ENCODE measurements at regions not wholly inside any gene's neighbourhood (a gene's known extent, or its start where the extent isn't known, plus 50 kb on each side); places are given as distances from the start of the nearest gene placed in this dataset.

GRCh38 chr14:26896447-26896846 is 298.6 kb upstream of the NOVA1 start:
- ATAC-seq (ENCODE audit: insufficient number of reproducible peaks, low FRiP score, low read depth) = no peak
- TF ChIP-seq CTCF (IDR thresholded peaks at IDR 0.05) = no peak
- no peak overlapping the region for H3K27ac ChIP-seq
- no peaks in the 10 kb centered on the region for H3K36me3 ChIP-seq
- H3K4me3 ChIP-seq = no peak overlapping the region
- no peaks in the 10 kb centered on the region for H3K4me1 ChIP-seq (ENCODE audit: control insufficient read depth in 1 of 2, low read depth in 2 of 2)
- H3K9me3 ChIP-seq = no peaks in the 10 kb centered on the region
- no peak for DNase-seq (ENCODE audit: low spot score)
- no peaks in the 10 kb centered on the region for H3K27me3 ChIP-seq (replicated peaks; ENCODE audit: insufficient read depth)

- Histone ChIP-seq H3K9me3 (no peaks in the 10 kb centered on the region), H3K4me3 (no peak overlapping the region), H3K27ac (no peak overlapping the region), H3K36me3 (no peaks in the 10 kb centered on the region), H3K27me3 (replicated peaks; ENCODE audit: insufficient read depth) (no peaks in the 10 kb centered on the region), H3K4me1 (ENCODE audit: control insufficient read depth in 1 of 2, low read depth in 2 of 2) (no peaks in the 10 kb centered on the region)
- TF ChIP-seq CTCF (IDR thresholded peaks at IDR 0.05) = no peak
- ATAC-seq (ENCODE audit: insufficient number of reproducible peaks, low FRiP score, low read depth) (no peak), DNase-seq (ENCODE audit: low spot score) (no peak)
Measured at GRCh38 chr14:26897196-26897595, 299.4 kb upstream of the NOVA1 start.

GRCh38 chr14:26905229-26905628 is 307.4 kb upstream of the NOVA1 start:
- no peak for DNase-seq (ENCODE audit: low spot score)
- no peak overlapping the region for H3K4me3 ChIP-seq
- H3K4me1 ChIP-seq (ENCODE audit: control insufficient read depth in 1 of 2, low read depth in 2 of 2) = no peaks in the 10 kb centered on the region
- no peaks in the 10 kb centered on the region for H3K27me3 ChIP-seq (replicated peaks; ENCODE audit: insufficient read depth)
- no peak overlapping the region for H3K27ac ChIP-seq
- no peaks in the 10 kb centered on the region for H3K36me3 ChIP-seq
- H3K9me3 ChIP-seq = no peaks in the 10 kb centered on the region
- no peak for ATAC-seq (ENCODE audit: insufficient number of reproducible peaks, low FRiP score, low read depth)
- no peak for TF ChIP-seq CTCF (IDR thresholded peaks at IDR 0.05)

GRCh38 chr14:26913786-26914185 is 316.0 kb upstream of the NOVA1 start:
- no peak for TF ChIP-seq CTCF (IDR thresholded peaks at IDR 0.05)

GRCh38 chr14:26917086-26917485 is 319.3 kb upstream of the NOVA1 start:
- no peak for DNase-seq (ENCODE audit: low spot score)
- Histone ChIP-seq H3K36me3 (no peaks in the 10 kb centered on the region), H3K9me3 (no peaks in the 10 kb centered on the region), H3K27ac (no peak overlapping the region), H3K4me1 (ENCODE audit: control insufficient read depth in 1 of 2, low read depth in 2 of 2) (no peaks in the 10 kb centered on the region), H3K27me3 (replicated peaks; ENCODE audit: insufficient read depth) (no peaks in the 10 kb centered on the region), H3K4me3 (no peak overlapping the region)
- peak; percentile 15 for TF ChIP-seq CTCF (IDR thresholded peaks at IDR 0.05)
- ATAC-seq (ENCODE audit: insufficient number of reproducible peaks, low FRiP score, low read depth) = peak; percentile 18

More at GRCh38 chr14:26913786-26914185, 316.0 kb upstream of the NOVA1 start:
- H3K4me3 ChIP-seq = no peak overlapping the region
- H3K36me3 ChIP-seq = no peaks in the 10 kb centered on the region
- ATAC-seq (ENCODE audit: insufficient number of reproducible peaks, low FRiP score, low read depth) = no peak
- DNase-seq (ENCODE audit: low spot score) = no peak
- H3K27me3 ChIP-seq (replicated peaks; ENCODE audit: insufficient read depth) = no peaks in the 10 kb centered on the region
- H3K4me1 ChIP-seq (ENCODE audit: control insufficient read depth in 1 of 2, low read depth in 2 of 2) = no peaks in the 10 kb centered on the region
- H3K9me3 ChIP-seq = no peaks in the 10 kb centered on the region
- no peak overlapping the region for H3K27ac ChIP-seq
